K562 (cell line): ENCODE measurements at regions not wholly inside any gene's neighbourhood (a gene's known extent, or its start where the extent isn't known, plus 50 kb on each side); places are given as distances from the start of the nearest gene placed in this dataset.
A peak's percentile ranks its signal among the peaks of the same experiment; 100 is the strongest.

Experiments used
- CREB1 ChIP-seq, 2 experiments: sonication (generic) in 1 of 2; formaldehyde crosslinking in 1 of 2; IDR thresholded peaks; 2 replicates each; pipeline versions ENCODE4 v1.6.1 to v1.8.0; 2012 to 2022; ENCODE audit warnings: inconsistent platforms in 1 of 2, mild to moderate bottlenecking in 1 of 2, missing genetic modification reagents in 1 of 2, moderate library complexity in 1 of 2
- E2F8 ChIP-seq: fragments of 450-650 bp; IDR thresholded peaks from 2 replicates; pipeline ENCODE4 v1.7.1; 2018; ENCODE audit warnings: mild to moderate bottlenecking, low read depth; ENCODE audit not compliant: partially characterized antibody
- IFI16 ChIP-seq: fragments of 250-450 bp; sonication (Bioruptor Pico); IDR thresholded peaks from 2 replicates; pipeline ENCODE4 v2.1.2; 2022; ENCODE audit warnings: mild to moderate bottlenecking, inconsistent platforms
- ILF3 ChIP-seq: fragments of 450-650 bp; IDR thresholded peaks from 2 replicates; pipeline ENCODE4 v1.6.1; 2018; ENCODE audit warnings: antibody characterized with exemption, mild to moderate bottlenecking, moderate library complexity, borderline replicate concordance
- POU5F1 ChIP-seq: fragments of 150-350 bp; IDR thresholded peaks from 2 replicates; pipeline ENCODE4 v1.6.1; 2014; ENCODE audit warnings: borderline replicate concordance, low read length, low read depth, mild to moderate bottlenecking; ENCODE audit not compliant: partially characterized antibody
- RBM22 ChIP-seq: fragments of 200-400 bp; formaldehyde crosslinking; IDR thresholded peaks from 2 replicates; pipeline ENCODE4 v1.6.1; 2018; ENCODE audit warnings: low read length, low read depth; ENCODE audit not compliant: poor library complexity, severe bottlenecking
- SNIP1 ChIP-seq: fragments of 450-650 bp; IDR thresholded peaks from 2 replicates; pipeline ENCODE4 v1.7.1; 2017; ENCODE audit warnings: low read depth, mild to moderate bottlenecking
- TCF7 ChIP-seq: sonication (generic); IDR thresholded peaks from 2 replicates; pipeline ENCODE4 v1.6.1; 2016; ENCODE audit warnings: antibody characterized with exemption, borderline replicate concordance
- UBTF ChIP-seq, 2 experiments: IDR thresholded peaks; 2 replicates each; pipeline ENCODE4 v1.6.1; 2012; ENCODE audit warnings: improper control_type of control experiment in 2 of 2, low read depth in 2 of 2, low read length in 2 of 2, borderline replicate concordance in 1 of 2
- WHSC1 ChIP-seq: IDR thresholded peaks from one replicate; pipeline ENCODE4 v1.6.1; 2012; ENCODE audit warnings: low read length, control low read depth, inconsistent platforms
- ZSCAN29 ChIP-seq: fragments of 450-650 bp; IDR thresholded peaks from 2 replicates; pipeline ENCODE4 v1.6.1; 2017
- TF ChIP-seq, protein P1 (sequence below): sonication (generic); formaldehyde crosslinking; IDR thresholded peaks from 2 replicates; pipeline ENCODE4 v1.8.0; 2022; ENCODE audit warnings: mild to moderate bottlenecking, missing genetic modification reagents
- TF ChIP-seq, protein P2 (sequence below): fragments of 250-450 bp; sonication (Bioruptor Pico); IDR thresholded peaks from 2 replicates; pipeline ENCODE4 v1.9.0; 2021; ENCODE audit warnings: mild to moderate bottlenecking
- TF ChIP-seq, protein P3 (sequence below): fragments of 250-450 bp; sonication (Bioruptor Pico); IDR thresholded peaks from 2 replicates; pipeline ENCODE4 v1.5.0; 2021

- TF ChIP-seq E2F8 (no peak), RBM22 (no peak), TCF7 (peak; percentile 79; the same call in 1 of the 2 replicates), CREB1 (IDR thresholded peaks at IDR 0.05) (peak; percentile 13; the same call in 1 of the 2 replicates), CREB1 (CRISPR knock-in tag; IDR thresholded peaks at IDR 0.05) (no peak), ILF3 (no peak), ZSCAN29 (0 out of 2 replicates have a peak, but pooled peaks have one; percentile 66), IFI16 (CRISPR knock-in tag) (no peak), WHSC1 (no peak), POU5F1 (no peak), SNIP1 (no peak), UBTF (IDR thresholded peaks at IDR 0.05; ENCODE audit: borderline replicate concordance in 1 of 2, low read depth in 2 of 2, low read length in 2 of 2) (peak; percentile 61 to 80; a peak in 2 of 4 replicates)
- TF ChIP-seq, protein P1, sequence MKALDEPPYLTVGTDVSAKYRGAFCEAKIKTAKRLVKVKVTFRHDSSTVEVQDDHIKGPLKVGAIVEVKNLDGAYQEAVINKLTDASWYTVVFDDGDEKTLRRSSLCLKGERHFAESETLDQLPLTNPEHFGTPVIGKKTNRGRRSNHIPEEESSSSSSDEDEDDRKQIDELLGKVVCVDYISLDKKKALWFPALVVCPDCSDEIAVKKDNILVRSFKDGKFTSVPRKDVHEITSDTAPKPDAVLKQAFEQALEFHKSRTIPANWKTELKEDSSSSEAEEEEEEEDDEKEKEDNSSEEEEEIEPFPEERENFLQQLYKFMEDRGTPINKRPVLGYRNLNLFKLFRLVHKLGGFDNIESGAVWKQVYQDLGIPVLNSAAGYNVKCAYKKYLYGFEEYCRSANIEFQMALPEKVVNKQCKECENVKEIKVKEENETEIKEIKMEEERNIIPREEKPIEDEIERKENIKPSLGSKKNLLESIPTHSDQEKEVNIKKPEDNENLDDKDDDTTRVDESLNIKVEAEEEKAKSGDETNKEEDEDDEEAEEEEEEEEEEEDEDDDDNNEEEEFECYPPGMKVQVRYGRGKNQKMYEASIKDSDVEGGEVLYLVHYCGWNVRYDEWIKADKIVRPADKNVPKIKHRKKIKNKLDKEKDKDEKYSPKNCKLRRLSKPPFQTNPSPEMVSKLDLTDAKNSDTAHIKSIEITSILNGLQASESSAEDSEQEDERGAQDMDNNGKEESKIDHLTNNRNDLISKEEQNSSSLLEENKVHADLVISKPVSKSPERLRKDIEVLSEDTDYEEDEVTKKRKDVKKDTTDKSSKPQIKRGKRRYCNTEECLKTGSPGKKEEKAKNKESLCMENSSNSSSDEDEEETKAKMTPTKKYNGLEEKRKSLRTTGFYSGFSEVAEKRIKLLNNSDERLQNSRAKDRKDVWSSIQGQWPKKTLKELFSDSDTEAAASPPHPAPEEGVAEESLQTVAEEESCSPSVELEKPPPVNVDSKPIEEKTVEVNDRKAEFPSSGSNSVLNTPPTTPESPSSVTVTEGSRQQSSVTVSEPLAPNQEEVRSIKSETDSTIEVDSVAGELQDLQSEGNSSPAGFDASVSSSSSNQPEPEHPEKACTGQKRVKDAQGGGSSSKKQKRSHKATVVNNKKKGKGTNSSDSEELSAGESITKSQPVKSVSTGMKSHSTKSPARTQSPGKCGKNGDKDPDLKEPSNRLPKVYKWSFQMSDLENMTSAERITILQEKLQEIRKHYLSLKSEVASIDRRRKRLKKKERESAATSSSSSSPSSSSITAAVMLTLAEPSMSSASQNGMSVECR (CRISPR knock-in tag) = no peak
- TF ChIP-seq, protein P2, sequence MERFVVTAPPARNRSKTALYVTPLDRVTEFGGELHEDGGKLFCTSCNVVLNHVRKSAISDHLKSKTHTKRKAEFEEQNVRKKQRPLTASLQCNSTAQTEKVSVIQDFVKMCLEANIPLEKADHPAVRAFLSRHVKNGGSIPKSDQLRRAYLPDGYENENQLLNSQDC (CRISPR knock-in tag) = no peak
- TF ChIP-seq, protein P3, sequence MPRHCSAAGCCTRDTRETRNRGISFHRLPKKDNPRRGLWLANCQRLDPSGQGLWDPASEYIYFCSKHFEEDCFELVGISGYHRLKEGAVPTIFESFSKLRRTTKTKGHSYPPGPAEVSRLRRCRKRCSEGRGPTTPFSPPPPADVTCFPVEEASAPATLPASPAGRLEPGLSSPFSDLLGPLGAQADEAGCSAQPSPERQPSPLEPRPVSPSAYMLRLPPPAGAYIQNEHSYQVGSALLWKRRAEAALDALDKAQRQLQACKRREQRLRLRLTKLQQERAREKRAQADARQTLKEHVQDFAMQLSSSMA (CRISPR knock-in tag) = no peak
Observed at GRCh38 chr3:177357352-177358090, 160.2 kb upstream of the TBL1XR1 start (continued).
